Left lung (tissue), 4 donors: ENCODE measurements at regions not wholly inside any gene's neighbourhood (a gene's known extent, or its start where the extent isn't known, plus 50 kb on each side); places are given as distances from the start of the nearest gene placed in this dataset.

Source experiments
- ATAC-seq: fragments of 200-7000 bp; cut with Tn5 transposase; one replicate; pipeline ENCODE4 v1.9.1; 2020; ENCODE audit warnings: moderate library complexity
- DNase-seq, 4 donors: peaks; one replicate each; pipeline ENCODE4 v3.0.0-alpha.2; 2013 to 2020
- H3K27ac ChIP-seq, 2 donors: fragments of 200-600 bp; sonication (generic) in 1 of 2; one replicate each; pipeline versions ENCODE4 v1.5.0 to v1.8.0; 2020 to 2021
- H3K27me3 ChIP-seq, 2 donors: fragments of 200-600 bp; sonication (generic) in 1 of 2; one replicate each; pipeline versions ENCODE4 v1.5.0 to v1.8.0; 2020 to 2021
- H3K36me3 ChIP-seq, 2 donors: fragments of 200-600 bp; sonication (generic) in 1 of 2; one replicate each; pipeline versions ENCODE4 v1.5.0 to v1.8.0; 2020 to 2021
- H3K4me1 ChIP-seq, 2 donors: fragments of 200-600 bp; one replicate each; pipeline ENCODE4 v1.8.0; 2021
- H3K4me3 ChIP-seq, 2 donors: fragments of 200-600 bp; sonication (generic) in 1 of 2; one replicate each; pipeline versions ENCODE4 v1.5.0 to v1.8.0; 2020 to 2021; ENCODE audit warnings: mild to moderate bottlenecking in 1 of 2
- H3K9me3 ChIP-seq, 2 donors: fragments of 200-600 bp; sonication (generic) in 1 of 2; one replicate each; pipeline versions ENCODE4 v1.5.0 to v1.8.0; 2020 to 2021
- intact Hi-C, 2 donors: fragments of 100-400 bp; cut with DNase I; formaldehyde crosslinking; loops; one replicate each; pipeline versions ENCODE4 v1.11.2 to v1.14.2; 2022
- TF ChIP-seq, protein P1 (sequence below), 2 donors: fragments of 200-600 bp; sonication (generic) in 1 of 2; IDR thresholded peaks; one replicate each; pipeline versions ENCODE4 v1.5.0 to v1.8.0; 2021; ENCODE audit warnings: antibody characterized with exemption in 2 of 2
- donor health status: DM: no; HTN: yes; CAD: no.
- donor health status: DM: no; HTN: no; CAD: no.

DNA sequence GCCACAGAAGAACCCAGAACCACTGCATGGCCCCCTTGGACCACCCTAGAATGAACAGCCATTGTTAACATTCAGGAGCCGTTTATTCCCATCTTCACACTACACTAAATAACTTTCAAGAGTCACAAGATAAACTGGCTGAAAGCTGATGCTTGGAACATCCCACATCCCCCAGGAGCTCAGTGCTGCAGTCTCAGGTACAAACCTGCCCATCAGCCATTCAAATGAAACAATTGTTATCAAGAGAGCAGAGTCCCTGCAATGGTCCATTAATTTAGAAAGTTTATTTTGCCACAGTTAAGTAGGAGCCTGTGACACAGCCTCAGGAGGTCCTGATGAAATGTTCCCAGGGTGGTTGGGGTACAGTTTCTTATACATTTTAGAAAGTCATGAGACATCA lies 123.8 kb upstream of the ZNF91 start:
- TF ChIP-seq, protein P1, sequence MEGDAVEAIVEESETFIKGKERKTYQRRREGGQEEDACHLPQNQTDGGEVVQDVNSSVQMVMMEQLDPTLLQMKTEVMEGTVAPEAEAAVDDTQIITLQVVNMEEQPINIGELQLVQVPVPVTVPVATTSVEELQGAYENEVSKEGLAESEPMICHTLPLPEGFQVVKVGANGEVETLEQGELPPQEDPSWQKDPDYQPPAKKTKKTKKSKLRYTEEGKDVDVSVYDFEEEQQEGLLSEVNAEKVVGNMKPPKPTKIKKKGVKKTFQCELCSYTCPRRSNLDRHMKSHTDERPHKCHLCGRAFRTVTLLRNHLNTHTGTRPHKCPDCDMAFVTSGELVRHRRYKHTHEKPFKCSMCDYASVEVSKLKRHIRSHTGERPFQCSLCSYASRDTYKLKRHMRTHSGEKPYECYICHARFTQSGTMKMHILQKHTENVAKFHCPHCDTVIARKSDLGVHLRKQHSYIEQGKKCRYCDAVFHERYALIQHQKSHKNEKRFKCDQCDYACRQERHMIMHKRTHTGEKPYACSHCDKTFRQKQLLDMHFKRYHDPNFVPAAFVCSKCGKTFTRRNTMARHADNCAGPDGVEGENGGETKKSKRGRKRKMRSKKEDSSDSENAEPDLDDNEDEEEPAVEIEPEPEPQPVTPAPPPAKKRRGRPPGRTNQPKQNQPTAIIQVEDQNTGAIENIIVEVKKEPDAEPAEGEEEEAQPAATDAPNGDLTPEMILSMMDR (IDR thresholded peaks at IDR 0.05): no peak
- no peak for DNase-seq
- intact Hi-C loops: no loop called here
- ATAC-seq: no peak
- Histone ChIP-seq H3K27me3 (no peaks in the 10 kb centered on the region), H3K4me3 (no peak overlapping the region), H3K36me3 (no peaks in the 10 kb centered on the region), H3K27ac (no peak overlapping the region), H3K4me1 (no peaks in the 10 kb centered on the region), H3K9me3 (peaks cover 0 to 40% of the 10 kb centered on the region in 2 donors)

DNA sequence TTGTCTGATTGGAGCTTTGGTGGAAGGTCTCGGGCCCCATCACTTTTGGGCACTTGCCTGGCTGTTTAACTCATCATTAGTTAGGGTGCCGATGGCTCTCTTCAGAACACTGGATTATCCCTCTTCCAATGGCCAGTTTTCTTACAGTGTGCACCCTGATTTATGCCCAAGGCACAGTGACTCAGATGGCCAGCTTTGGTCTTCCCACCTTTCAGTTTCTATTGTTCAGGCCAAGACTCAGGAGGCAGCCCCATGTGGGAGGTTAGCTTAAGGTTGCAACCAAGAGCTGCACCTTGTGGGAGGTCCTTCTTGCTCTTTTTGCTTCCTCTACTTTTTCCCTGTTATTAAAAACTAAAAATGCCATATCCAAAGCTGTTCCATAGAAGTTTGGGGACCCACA lies 121.0 kb upstream of the ZNF91 start:
- H3K9me3 ChIP-seq: peaks cover 0 to 57% of the 10 kb centered on the region in 2 donors
- no peaks in the 10 kb centered on the region for H3K27me3 ChIP-seq
- no peaks in the 10 kb centered on the region for H3K4me1 ChIP-seq
- intact Hi-C loops: no loop called here
- no peaks in the 10 kb centered on the region for H3K36me3 ChIP-seq
- H3K27ac ChIP-seq: no peak overlapping the region
- H3K4me3 ChIP-seq: no peak overlapping the region
- DNase-seq (no peak), ATAC-seq (no peak)
- TF ChIP-seq, protein P1 (IDR thresholded peaks at IDR 0.05): no peak

DNA sequence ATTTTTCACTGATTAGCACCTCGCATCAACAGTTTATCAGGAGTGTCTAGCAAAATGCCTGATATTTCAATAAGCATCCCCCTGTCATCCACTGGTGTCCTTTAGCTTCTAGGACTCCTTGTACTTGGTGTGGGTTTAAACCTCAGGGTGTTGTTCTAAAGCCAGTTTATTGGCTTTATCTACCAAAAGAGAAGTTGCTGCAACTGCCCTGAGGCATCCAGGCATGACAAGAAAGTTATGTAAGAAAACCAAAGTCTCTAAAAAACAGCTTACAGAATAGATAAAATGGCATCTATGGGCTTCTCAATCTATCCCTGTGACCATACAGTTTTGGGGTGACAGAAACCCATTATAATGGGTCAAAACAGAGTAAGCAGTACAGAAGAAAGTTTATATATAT lies 120.3 kb upstream of the ZNF91 start:
- TF ChIP-seq, protein P1 (IDR thresholded peaks at IDR 0.05): no peak
- Histone ChIP-seq H3K27me3 (no peaks in the 10 kb centered on the region), H3K4me1 (no peaks in the 10 kb centered on the region), H3K27ac (no peak overlapping the region), H3K9me3 (peaks cover 0 to 60% of the 10 kb centered on the region in 2 donors), H3K4me3 (no peak overlapping the region), H3K36me3 (no peaks in the 10 kb centered on the region)
- DNase-seq (no peak), ATAC-seq (no peak)
- intact Hi-C loops: no loop called here

DNA sequence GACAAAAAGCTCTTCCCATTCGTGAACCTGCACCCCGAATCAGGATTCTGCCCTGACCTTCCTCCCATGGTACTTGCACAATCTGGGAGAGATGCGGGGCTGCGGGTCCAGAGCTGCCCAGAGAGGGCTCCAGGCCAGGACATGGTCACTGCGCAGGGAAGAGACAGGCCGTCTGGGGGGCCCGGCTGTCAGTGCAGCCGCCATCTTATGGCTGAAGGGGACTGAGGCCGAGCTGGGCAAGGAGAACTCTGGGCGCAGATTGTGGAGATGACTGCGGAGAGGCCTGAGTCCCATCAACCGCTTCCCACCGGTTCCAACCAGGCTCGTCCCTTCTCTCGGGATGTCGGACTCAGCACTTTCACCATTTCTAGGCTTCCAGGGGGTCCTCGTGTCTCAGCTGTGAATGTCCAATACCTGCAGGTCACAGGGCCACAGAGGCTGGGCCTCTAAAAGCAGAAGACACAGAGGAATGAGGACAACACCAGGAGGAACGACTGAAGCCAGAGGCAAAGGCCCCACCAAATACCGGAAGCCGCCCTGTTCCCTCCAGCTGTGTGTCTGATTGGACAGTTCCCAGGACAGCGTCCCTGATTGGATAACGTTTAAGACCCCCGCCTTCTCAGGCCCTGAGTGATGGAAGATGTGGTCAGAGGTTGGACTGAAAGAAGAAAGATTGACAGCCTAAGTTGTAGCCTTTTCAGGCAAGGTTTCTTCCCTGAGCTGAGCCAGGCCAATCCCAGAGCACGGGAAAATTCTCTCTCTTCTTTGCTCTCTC lies 117.1 kb upstream of the ZNF91 start:
- H3K4me3 ChIP-seq: no peak overlapping the region
- no peak for DNase-seq

DNA sequence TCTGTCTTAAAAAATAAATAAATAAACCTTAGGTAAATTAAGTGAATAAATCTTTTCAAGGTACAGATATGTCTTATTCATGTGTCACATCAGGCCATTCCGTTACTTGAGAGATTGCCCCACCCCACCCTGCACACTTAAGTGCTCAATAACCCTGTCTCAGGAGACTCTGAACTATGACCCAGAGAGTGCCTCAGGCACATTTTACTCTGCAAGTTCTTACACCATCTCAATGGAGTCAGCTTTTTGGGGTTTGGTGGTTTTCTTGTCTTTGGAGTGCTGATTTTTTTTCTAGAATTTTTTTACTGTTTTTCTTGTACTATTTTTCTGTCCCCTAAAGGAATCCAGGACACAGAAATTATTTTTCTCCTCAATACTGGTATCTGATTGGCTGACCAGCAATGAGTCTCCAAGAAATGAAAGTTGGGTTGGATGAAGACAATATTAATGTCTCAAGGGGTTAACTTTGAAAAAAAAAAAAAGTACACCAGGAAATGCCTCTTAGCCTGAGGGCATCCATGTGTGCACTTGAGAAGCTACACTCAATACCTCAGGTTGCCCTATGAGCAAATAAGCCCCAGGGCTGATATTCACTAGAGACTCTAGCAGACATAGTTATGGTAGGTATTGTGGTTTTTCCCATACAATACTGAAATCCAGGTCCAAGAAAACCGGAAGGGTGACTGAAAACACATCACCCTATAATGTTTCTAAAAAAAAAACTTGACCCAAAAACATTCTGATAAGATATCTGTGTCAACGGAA lies 114.6 kb upstream of the ZNF91 start:
- Histone ChIP-seq H3K36me3 (no peaks in the 10 kb centered on the region), H3K9me3 (peaks cover 0 to 69% of the 10 kb centered on the region in 2 donors), H3K27me3 (no peaks in the 10 kb centered on the region), H3K4me3 (no peak overlapping the region), H3K27ac (no peak overlapping the region), H3K4me1 (no peaks in the 10 kb centered on the region)
- no peak for DNase-seq
- TF ChIP-seq, protein P1 (IDR thresholded peaks at IDR 0.05): no peak
- intact Hi-C loops: no loop called here
- no peak for ATAC-seq

More for the DNA sequence above, 117.1 kb upstream of the ZNF91 start:
- Histone ChIP-seq H3K9me3 (peaks cover 0 to 74% of the 10 kb centered on the region in 2 donors), H3K27ac (no peak overlapping the region), H3K36me3 (no peaks in the 10 kb centered on the region), H3K4me1 (no peaks in the 10 kb centered on the region), H3K27me3 (no peaks in the 10 kb centered on the region)
- TF ChIP-seq, protein P1 (IDR thresholded peaks at IDR 0.05): no peak
- intact Hi-C loops: no loop called here
- no peak for ATAC-seq
